OCI-M2 (cell line): ENCODE measurements at regions not wholly inside any gene's neighbourhood (a gene's known extent, or its start where the extent isn't known, plus 50 kb on each side); places are given as distances from the start of the nearest gene placed in this dataset.
"Not testable (repeated sequence)": the region's sequence is repeated elsewhere in the genome, so short reads cannot be mapped to it uniquely, and the experiment has no call there.

ENCODE experiments used
- DNase-seq: peaks from one replicate; lab custom pipeline; 2025; ENCODE audit not compliant: unreplicated experiment; lab: John Stamatoyannopoulos, UW

GRCh38 chr9:21533597-21533996 is 51.5 kb upstream of the IFNE start:
- DNase-seq: no peak

DNA sequence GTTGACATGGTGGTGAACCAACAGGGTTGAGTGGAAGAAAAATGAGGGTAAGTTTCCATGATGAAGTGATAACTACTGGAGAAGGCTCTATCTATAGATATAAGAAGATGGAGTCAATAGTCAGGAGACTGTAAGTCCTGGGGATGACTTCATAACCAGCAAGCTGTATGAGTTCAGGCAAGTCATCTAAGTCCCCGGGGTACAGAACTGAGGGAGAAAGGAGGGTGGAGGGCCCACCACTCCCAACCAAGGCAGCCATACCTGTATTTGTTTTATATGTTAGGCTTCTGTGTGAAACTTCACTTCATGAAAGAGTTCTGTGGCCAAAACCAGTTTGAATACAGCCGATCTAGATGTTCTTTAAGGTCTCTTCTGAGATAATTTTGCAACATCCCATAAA is 53.3 kb upstream of the IFNE start:
- DNase-seq: no peak

- no peak for DNase-seq
Measured at GRCh38 chr9:21542787-21543186, 60.7 kb upstream of the IFNE start.

- DNase-seq: no peak
Measured at GRCh38 chr9:21543187-21543586, 61.1 kb upstream of the IFNE start.

- not testable (repeated sequence) for DNase-seq
Measured at GRCh38 chr9:21543816-21544215, 61.7 kb upstream of the IFNE start.

GRCh38 chr9:21546949-21547348 is 64.8 kb upstream of the IFNE start:
- no peak for DNase-seq

DNA sequence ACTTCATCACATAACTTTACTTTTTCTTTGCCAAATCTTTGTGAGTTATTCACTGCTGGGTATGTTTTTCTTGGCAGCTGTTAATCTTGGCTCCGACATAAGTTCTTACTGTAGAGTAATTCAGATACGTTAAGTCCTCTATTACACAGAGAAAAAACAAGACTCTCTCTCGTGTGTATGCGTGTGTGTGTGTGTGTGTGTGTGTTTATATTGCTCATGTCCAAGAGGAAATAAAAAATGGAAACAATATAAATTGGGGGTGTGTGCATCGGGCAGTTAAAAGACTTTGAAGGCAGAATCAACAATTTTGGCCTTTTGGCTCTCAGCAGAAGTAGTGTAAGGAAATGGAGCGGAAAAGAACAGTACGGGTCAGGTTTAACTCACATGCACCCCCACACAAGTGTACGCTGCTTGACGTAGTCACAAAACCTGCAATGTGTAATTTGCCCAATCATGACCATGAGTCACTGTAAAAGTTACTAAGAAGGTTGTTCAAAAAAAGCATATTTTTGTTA is 67.2 kb upstream of the IFNE start:
- DNase-seq: no peak

DNA sequence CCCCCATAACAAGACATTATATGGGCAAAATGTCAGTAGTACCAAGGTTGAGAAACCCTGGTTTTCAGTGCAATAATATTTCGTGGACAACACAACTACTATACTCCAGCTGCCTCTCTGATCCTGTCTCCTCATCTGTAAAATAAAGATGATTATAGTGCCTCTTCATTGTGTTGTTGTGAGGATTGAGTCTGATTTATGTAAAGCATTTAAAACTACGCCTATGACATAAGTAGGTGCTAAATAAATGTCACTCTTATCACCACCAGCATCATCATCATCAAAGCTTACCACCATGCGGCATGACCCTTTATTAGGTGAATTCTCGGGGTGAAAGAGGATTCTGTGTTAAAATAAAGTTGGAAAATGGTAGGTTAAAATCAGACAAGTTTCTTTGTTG is 67.8 kb upstream of the IFNE start:
- DNase-seq: no peak

- DNase-seq: no peak
Measured at GRCh38 chr9:21550392-21550791, 68.3 kb upstream of the IFNE start.

GRCh38 chr9:21551401-21551800 is 69.3 kb upstream of the IFNE start:
- DNase-seq: no peak

- no peak for DNase-seq
Measured at GRCh38 chr9:21552244-21553170, 70.4 kb upstream of the IFNE start.

DNA sequence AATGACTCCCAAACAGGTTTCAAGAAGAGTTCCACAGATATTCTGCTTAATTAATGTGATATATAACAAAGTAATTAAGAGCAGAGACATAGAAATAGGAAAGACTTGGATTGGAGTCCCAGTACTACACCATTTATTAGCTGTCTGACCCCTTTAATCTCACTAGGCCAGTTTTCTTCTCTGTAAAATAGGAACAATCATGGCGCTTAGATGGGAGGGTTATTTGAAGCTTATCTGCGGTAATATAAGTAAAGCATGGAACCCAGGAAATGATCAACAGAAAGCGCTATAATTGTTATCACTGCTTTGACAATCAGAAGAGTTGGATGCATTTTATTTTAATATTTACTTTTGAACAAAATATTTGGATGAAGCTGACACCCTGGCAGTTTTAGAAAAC is 71.3 kb upstream of the IFNE start:
- no peak for DNase-seq

- DNase-seq: no peak
Measured at GRCh38 chr9:21554813-21555212, 72.7 kb upstream of the IFNE start.

GRCh38 chr9:21555911-21556310 is 73.8 kb upstream of the IFNE start:
- DNase-seq: no peak

DNA sequence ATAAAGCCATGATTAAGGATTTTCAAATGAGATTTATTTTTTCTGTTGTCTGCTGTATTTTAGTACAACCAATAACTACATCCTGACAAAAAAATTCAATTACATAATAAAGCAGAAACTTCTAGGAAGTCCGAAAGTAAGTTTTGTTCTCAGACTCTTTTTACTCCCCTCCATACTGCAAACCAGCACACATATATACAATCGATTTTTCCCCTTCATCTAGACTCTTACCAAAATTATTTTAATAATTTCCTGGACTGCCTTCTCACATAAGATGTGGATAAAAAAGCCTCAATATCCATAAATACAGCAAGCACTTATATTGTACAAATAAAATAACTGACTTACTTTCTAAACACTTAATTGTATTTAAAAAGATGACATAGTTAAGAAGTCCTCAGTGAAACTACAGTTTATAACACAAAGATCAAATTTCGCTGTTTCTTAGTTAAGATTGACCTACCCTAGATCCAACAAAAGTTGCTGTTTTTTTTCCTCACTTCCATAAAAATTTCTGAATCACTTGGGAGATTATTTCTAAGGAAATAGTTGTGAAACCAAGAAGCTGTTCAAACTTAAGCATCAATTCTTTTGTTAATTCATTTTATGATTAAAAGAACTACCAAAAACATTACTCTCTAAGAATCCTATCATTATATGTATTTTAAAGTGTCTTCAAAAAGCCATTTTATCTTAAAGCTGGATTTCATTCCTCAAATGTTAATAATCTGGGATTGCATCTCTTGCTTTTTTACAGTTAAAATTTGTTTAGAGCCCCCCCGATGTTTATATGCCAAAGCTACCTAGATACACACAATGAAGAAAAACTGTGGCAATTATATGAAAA is 74.7 kb upstream of the IFNE start:
- DNase-seq: no peak

- no peak for DNase-seq
Measured at GRCh38 chr9:21557428-21557768, 75.3 kb upstream of the IFNE start.

DNA sequence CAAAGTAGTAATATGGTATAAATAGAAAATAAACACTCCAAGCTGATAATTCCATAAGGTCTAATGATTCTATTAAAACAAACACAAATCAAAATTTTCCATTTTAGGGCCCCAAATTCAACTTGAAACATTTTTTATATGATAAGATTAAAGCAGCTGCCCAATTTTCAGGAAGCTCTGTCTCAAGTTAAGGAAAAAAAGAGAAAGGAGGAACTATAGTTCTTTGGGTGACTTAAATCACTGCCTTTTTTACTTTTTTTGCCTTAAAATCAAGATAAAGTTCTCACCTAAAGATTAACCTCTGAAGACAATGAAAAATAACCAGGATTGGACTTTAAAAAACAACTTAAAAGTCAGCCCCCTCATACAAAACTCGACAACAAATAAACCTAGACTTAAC is 76.0 kb upstream of the IFNE start:
- no peak for DNase-seq

DNA sequence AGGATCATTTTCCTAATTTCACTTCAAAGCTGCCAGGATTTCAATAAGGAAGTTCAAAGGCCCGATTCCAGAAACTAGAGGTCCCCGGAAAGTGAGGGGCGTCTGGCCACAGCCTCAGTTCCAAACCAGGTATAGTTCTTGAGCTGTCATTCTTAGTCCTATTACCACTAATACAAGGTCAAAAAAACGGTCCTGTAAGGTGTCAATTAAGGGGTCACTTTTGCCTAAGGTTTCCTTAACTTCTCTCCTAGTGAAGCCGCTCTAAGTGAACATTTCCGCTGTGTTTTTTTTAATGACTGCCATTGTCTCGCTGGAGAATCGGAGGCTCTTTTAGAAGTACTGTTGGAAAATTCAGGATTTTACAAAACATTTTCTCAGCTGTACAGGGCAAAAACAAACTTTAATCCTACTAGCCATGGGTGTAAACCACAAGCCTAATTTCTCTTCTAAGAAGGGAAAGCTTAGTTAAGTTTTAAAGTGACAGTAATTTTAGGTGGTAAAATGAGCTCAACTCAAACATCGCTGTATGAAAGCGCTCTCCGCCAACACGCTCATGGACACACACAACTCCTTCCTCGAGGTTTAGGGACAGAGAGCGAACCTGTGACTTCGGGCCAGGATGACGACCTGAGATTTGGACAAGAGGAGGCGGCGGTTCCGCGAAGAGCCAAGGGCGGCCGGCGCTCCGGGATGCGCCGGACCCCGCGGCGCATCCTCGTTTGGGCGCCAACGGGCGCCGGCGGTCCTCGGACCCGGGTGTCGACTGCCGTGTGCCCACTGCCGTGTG is 76.7 kb upstream of the IFNE start:
- DNase-seq: no peak

- no peak for DNase-seq
Measured at GRCh38 chr9:21559402-21560280, 77.5 kb upstream of the IFNE start.

- no peak for DNase-seq
Measured at GRCh38 chr9:21560281-21560745, 78.2 kb upstream of the IFNE start.
